NT2/D1 (cell line): ENCODE measurements at regions not wholly inside any gene's neighbourhood (a gene's known extent, or its start where the extent isn't known, plus 50 kb on each side); places are given as distances from the start of the nearest gene placed in this dataset.

Experiments used
- SUZ12 ChIP-seq: IDR thresholded peaks from 2 replicates; pipeline ENCODE4 v1.6.1; 2011; ENCODE audit not compliant: insufficient read length, insufficient read depth; ENCODE audit errors: extremely low read depth
- YY1 ChIP-seq: IDR thresholded peaks from 2 replicates; pipeline ENCODE4 v1.6.1; 2011; ENCODE audit not compliant: insufficient read length, insufficient read depth
- ZNF274 ChIP-seq: IDR thresholded peaks from 2 replicates; pipeline ENCODE4 v1.6.1; 2011; ENCODE audit warnings: mild to moderate bottlenecking, low read depth, low read length

DNA sequence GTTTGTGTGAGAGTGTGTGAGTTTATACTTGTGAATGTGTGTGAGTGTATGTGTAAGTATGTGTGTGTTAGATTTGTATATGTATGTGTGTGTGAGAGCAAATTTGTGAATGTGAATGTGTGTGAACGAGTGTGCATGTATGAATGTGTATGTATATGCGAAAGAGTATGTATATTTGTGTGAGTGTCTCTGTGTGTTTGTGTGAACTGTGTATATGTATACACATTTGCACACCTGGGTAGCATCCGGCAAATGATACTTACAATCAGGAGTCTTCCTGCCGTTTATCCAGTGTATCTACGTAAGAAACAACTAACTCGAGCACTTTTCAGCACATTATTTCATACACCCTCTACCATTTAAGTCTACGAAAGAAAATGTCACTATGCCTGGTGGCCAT lies 487.4 kb downstream of the TNS3 start:
- TF ChIP-seq ZNF274 (no peak), SUZ12 (no peak), YY1 (no peak)
